ENCODE measurements at regions not wholly inside any gene's neighbourhood (a gene's known extent, or its start where the extent isn't known, plus 50 kb on each side); places are given as distances from the start of the nearest gene placed in this dataset.

DNA sequence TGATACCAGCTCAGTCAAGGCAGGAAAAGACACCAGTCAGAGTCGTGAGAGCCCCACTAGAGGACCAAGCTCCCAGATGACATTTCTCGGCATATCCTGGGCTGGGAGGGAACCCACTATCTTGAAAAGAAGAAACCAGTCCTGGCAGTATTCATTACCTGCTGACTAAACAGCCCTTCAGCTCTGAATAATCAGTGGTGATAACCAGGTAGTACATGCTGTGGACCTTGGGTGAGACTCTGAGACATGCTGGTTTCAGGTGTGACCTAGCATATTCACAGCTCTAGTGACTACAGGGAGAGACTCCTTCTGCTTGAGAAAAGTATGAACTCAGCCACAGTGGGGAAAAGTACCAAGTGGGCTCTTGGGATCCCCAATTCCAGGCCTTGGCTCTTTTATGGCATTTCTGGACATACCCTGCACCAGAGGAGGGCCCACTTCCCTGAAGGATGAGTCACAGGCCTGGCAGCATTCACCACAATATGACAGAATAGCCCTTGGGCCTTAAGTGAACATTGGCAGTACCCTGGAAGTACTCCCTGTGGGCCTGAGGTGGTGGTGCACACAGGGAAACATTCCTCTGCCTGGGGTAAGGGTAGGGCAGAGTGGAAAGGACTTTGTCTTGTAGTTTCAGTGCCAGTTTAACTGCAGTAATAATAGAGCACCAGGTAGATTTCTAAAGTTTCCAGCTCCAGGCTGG, 82.6 kb upstream of the SLC38A4 start:
- TF ChIP-seq EZH2 (IDR thresholded peaks at IDR 0.05; ENCODE audit: low read length, unreplicated experiment) (no peak), EZH2phosphoT487 (IDR thresholded peaks at IDR 0.05; ENCODE audit: borderline replicate concordance, low read length) (no peak)
- TF ChIP-seq, protein P1, sequence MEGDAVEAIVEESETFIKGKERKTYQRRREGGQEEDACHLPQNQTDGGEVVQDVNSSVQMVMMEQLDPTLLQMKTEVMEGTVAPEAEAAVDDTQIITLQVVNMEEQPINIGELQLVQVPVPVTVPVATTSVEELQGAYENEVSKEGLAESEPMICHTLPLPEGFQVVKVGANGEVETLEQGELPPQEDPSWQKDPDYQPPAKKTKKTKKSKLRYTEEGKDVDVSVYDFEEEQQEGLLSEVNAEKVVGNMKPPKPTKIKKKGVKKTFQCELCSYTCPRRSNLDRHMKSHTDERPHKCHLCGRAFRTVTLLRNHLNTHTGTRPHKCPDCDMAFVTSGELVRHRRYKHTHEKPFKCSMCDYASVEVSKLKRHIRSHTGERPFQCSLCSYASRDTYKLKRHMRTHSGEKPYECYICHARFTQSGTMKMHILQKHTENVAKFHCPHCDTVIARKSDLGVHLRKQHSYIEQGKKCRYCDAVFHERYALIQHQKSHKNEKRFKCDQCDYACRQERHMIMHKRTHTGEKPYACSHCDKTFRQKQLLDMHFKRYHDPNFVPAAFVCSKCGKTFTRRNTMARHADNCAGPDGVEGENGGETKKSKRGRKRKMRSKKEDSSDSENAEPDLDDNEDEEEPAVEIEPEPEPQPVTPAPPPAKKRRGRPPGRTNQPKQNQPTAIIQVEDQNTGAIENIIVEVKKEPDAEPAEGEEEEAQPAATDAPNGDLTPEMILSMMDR (conservative IDR thresholded peaks at IDR 0.05; ENCODE audit: low read depth, low read length), result no peak

All from PC-3 (cell line).